ENCODE measurements at regions not wholly inside any gene's neighbourhood (a gene's known extent, or its start where the extent isn't known, plus 50 kb on each side); places are given as distances from the start of the nearest gene placed in this dataset.

GRCh38 chr2:38233231-38233983, 143.7 kb downstream of the ATL2 start:
- TF ChIP-seq CTCF (IDR thresholded peaks at IDR 0.05) (no peak), POLR2A (IDR thresholded peaks at IDR 0.05) (no peak), EP300 (IDR thresholded peaks at IDR 0.05) (no peak)
